SH-SY5Y (cell line): ENCODE measurements at regions not wholly inside any gene's neighbourhood (a gene's known extent, or its start where the extent isn't known, plus 50 kb on each side); places are given as distances from the start of the nearest gene placed in this dataset.

Experiments
- GATA2 ChIP-seq: IDR thresholded peaks from 2 replicates; pipeline ENCODE4 v1.6.1; 2011; ENCODE audit warnings: mild to moderate bottlenecking, low read depth, low read length
- GATA3 ChIP-seq: IDR thresholded peaks from 2 replicates; pipeline ENCODE4 v1.6.1; 2011; ENCODE audit warnings: low read depth, mild to moderate bottlenecking, low read length, moderate library complexity

DNA sequence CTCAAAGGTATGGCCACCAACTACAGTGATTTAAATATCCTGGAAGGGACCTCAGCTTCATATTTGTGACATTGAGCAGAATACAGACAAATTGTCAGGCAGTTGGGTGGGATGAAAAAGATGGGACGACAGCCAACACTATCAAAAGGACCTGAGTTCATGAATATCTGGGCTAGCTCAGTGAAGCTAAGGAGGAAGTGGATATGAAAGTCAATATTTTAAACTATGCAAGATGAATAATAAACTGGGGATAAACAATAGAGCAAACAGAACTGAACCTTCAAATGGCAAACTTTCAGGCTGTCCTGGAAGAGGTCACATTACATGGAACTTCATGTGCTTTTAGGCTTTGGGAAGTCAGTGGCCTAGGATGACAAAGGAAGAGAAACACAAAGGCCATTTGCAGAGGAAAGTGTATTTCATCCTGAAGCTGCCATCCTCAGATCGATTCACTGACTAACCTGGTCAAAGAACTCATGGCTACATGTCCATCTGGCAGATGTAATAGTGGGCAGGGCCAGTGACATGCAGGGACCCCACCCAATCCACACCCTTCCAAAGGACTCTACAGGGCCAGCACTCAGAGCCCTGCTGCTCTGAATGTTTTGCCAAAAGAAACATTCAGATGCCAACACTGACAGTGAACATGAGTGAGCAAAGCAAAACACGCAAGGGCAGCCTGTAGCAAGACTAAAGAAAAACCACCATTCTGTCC, 175.7 kb downstream of the ETAA1 start:
- TF ChIP-seq GATA3 (no peak), GATA2 (no peak)
